ENCODE measurements at regions not wholly inside any gene's neighbourhood (a gene's known extent, or its start where the extent isn't known, plus 50 kb on each side); places are given as distances from the start of the nearest gene placed in this dataset.

- no peaks in the 10 kb centered on the region for H3K4me1 ChIP-seq (ENCODE audit: insufficient read depth, low read length, poor library complexity, severe bottlenecking)
- no peak overlapping the region for H3K27ac ChIP-seq (ENCODE audit: low read depth, low read length, poor library complexity, severe bottlenecking)
- BruUV-seq (replicated peaks) = no TSS peak
- intact Hi-C loops (cut with micrococcal nuclease; ENCODE audit: unreplicated experiment) = no loop called here
- no peak overlapping the region for H3K4me3 ChIP-seq (ENCODE audit: low read depth, low read length, poor library complexity, severe bottlenecking)
- H3K27me3 ChIP-seq (replicated peaks; ENCODE audit: insufficient read depth, low read depth, low read length, poor library complexity) = no peaks in the 10 kb centered on the region
- POLR2A ChIA-PET (ENCODE audit: low non-redundant PET) = no interaction called here
- H3K9me3 ChIP-seq (ENCODE audit: low read depth, low read length, poor library complexity, severe bottlenecking) = no peaks in the 10 kb centered on the region
- DNase-seq (ENCODE audit: low spot score) = no peak
- H3K36me3 ChIP-seq (ENCODE audit: insufficient read depth, low read length, poor library complexity, severe bottlenecking) = no peaks in the 10 kb centered on the region
- no peak for TF ChIP-seq EZH2 (IDR thresholded peaks at IDR 0.05; ENCODE audit: borderline replicate concordance, low read depth, low read length, poor library complexity, severe bottlenecking)
- no peak for TF ChIP-seq CTCF (conservative IDR thresholded peaks at IDR 0.05; ENCODE audit: low read depth, low read length)
- CTCF ChIA-PET = no interaction called here
Measured at GRCh38 chr15:70154718-70155347, 57.1 kb upstream of the TLE3 start.

- POLR2A ChIA-PET (ENCODE audit: low non-redundant PET) = no interaction called here
Measured at GRCh38 chr15:70153921-70154717, 56.4 kb upstream of the TLE3 start.

GRCh38 chr15:70152070-70152480, 54.4 kb upstream of the TLE3 start:
- TF ChIP-seq EZH2 (IDR thresholded peaks at IDR 0.05; ENCODE audit: borderline replicate concordance, low read depth, low read length, poor library complexity, severe bottlenecking) (no peak), CTCF (conservative IDR thresholded peaks at IDR 0.05; ENCODE audit: low read depth, low read length) (no peak)
- ChIA-PET CTCF (no interaction called here), POLR2A (ENCODE audit: low non-redundant PET) (no interaction called here)
- H3K27me3 ChIP-seq (replicated peaks; ENCODE audit: insufficient read depth, low read depth, low read length, poor library complexity) = no peaks in the 10 kb centered on the region
- BruUV-seq (replicated peaks) = no TSS peak
- H3K4me3 ChIP-seq (ENCODE audit: low read depth, low read length, poor library complexity, severe bottlenecking) = no peak overlapping the region
- H3K27ac ChIP-seq (ENCODE audit: low read depth, low read length, poor library complexity, severe bottlenecking) = no peak overlapping the region
- DNase-seq (ENCODE audit: low spot score) = no peak
- H3K36me3 ChIP-seq (ENCODE audit: insufficient read depth, low read length, poor library complexity, severe bottlenecking) = no peaks in the 10 kb centered on the region
- H3K4me1 ChIP-seq (ENCODE audit: insufficient read depth, low read length, poor library complexity, severe bottlenecking) = peaks cover 15% of the 10 kb centered on the region
- no peaks in the 10 kb centered on the region for H3K9me3 ChIP-seq (ENCODE audit: low read depth, low read length, poor library complexity, severe bottlenecking)
- intact Hi-C loops (cut with micrococcal nuclease; ENCODE audit: unreplicated experiment) = no loop called here

More at GRCh38 chr15:70153921-70154717, 56.4 kb upstream of the TLE3 start:
- Histone ChIP-seq H3K4me3 (ENCODE audit: low read depth, low read length, poor library complexity, severe bottlenecking) (no peak overlapping the region), H3K27ac (ENCODE audit: low read depth, low read length, poor library complexity, severe bottlenecking) (no peak overlapping the region), H3K27me3 (replicated peaks; ENCODE audit: insufficient read depth, low read depth, low read length, poor library complexity) (no peaks in the 10 kb centered on the region), H3K9me3 (ENCODE audit: low read depth, low read length, poor library complexity, severe bottlenecking) (no peaks in the 10 kb centered on the region), H3K4me1 (ENCODE audit: insufficient read depth, low read length, poor library complexity, severe bottlenecking) (no peaks in the 10 kb centered on the region), H3K36me3 (ENCODE audit: insufficient read depth, low read length, poor library complexity, severe bottlenecking) (no peaks in the 10 kb centered on the region)
- BruUV-seq (replicated peaks) = no TSS peak
- TF ChIP-seq EZH2 (IDR thresholded peaks at IDR 0.05; ENCODE audit: borderline replicate concordance, low read depth, low read length, poor library complexity, severe bottlenecking) = no peak
- no peak for TF ChIP-seq CTCF (conservative IDR thresholded peaks at IDR 0.05; ENCODE audit: low read depth, low read length)
- CTCF ChIA-PET = no interaction called here
- no peak for DNase-seq (ENCODE audit: low spot score)
- intact Hi-C loops (cut with micrococcal nuclease; ENCODE audit: unreplicated experiment) = no loop called here

Measured in A673 (cell line).